ENCODE measurements at regions not wholly inside any gene's neighbourhood (a gene's known extent, or its start where the extent isn't known, plus 50 kb on each side); places are given as distances from the start of the nearest gene placed in this dataset.
"Not testable (repeated sequence)": the region's sequence is repeated elsewhere in the genome, so short reads cannot be mapped to it uniquely, and the experiment has no call there.

DNA sequence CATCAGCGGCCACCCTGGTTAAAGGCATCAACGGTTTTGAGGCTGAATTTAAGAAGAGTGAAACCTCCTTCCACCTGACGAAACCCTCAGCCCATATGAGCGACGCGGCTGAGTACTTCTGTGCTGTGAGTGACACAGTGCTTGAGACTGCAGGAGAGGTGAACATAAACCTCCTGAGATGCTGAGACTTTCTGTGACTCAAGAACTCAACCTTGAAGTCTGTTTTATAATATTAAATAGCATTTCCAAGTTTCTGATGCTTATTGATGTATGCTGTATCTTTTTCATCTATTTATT, 221.2 kb upstream of the OR4E1 start:
- TF ChIP-seq SMC3 (IDR thresholded peaks at IDR 0.05; ENCODE audit: borderline replicate concordance, low read length); RAD21 (IDR thresholded peaks at IDR 0.05; ENCODE audit: insufficient read depth, low read depth, low read length); NFIC (IDR thresholded peaks at IDR 0.05; ENCODE audit: low read depth, low read length); BRCA1 (IDR thresholded peaks at IDR 0.05; ENCODE audit: low read depth, low read length); EZH2 (IDR thresholded peaks at IDR 0.05; ENCODE audit: borderline replicate concordance, control insufficient read depth, low read depth, low read length); ZNF24 (IDR thresholded peaks at IDR 0.05); SP1 (IDR thresholded peaks at IDR 0.05; ENCODE audit: low read depth, low read length); CHD4 (IDR thresholded peaks at IDR 0.05): not testable (repeated sequence)
- TF ChIP-seq, protein P1, sequence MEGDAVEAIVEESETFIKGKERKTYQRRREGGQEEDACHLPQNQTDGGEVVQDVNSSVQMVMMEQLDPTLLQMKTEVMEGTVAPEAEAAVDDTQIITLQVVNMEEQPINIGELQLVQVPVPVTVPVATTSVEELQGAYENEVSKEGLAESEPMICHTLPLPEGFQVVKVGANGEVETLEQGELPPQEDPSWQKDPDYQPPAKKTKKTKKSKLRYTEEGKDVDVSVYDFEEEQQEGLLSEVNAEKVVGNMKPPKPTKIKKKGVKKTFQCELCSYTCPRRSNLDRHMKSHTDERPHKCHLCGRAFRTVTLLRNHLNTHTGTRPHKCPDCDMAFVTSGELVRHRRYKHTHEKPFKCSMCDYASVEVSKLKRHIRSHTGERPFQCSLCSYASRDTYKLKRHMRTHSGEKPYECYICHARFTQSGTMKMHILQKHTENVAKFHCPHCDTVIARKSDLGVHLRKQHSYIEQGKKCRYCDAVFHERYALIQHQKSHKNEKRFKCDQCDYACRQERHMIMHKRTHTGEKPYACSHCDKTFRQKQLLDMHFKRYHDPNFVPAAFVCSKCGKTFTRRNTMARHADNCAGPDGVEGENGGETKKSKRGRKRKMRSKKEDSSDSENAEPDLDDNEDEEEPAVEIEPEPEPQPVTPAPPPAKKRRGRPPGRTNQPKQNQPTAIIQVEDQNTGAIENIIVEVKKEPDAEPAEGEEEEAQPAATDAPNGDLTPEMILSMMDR (IDR thresholded peaks at IDR 0.05 in 2 of 3, conservative IDR thresholded peaks at IDR 0.05 in 1 of 3; ENCODE audit: control insufficient read depth in 2 of 3, extremely low read depth in 1 of 3, insufficient read depth in 1 of 3, low read depth in 3 of 3, low read length in 3 of 3): not testable (repeated sequence)
- TF ChIP-seq, protein P2, sequence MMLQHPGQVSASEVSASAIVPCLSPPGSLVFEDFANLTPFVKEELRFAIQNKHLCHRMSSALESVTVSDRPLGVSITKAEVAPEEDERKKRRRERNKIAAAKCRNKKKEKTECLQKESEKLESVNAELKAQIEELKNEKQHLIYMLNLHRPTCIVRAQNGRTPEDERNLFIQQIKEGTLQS (IDR thresholded peaks at IDR 0.05; ENCODE audit: borderline replicate concordance, extremely low read depth, low read depth, low read length): not testable (repeated sequence)
